Endothelial cell of umbilical vein (primary cell): ENCODE measurements at regions not wholly inside any gene's neighbourhood (a gene's known extent, or its start where the extent isn't known, plus 50 kb on each side); places are given as distances from the start of the nearest gene placed in this dataset.

Experiments used
- BruUV-seq: library from RNA; stranded (reverse); fragments of 400-500 nt; replicated peaks from 2 replicates; lab custom pipeline; 2021; lab: Mats Ljungman, UMichigan
- CTCF ChIA-PET: fragments of 300-600, 350-600 bp; sonication (Branson Sonifier 250); formaldehyde crosslinking; loops from one replicate; lab custom pipeline; 2021; ENCODE audit warnings: antibody characterized with exemption, inconsistent platforms; lab: Charles Lee
- POLR2A ChIA-PET: fragments of 300-600, 350-600 bp; sonication (Branson Sonifier 250); formaldehyde crosslinking; loops from one replicate; lab custom pipeline; 2021; ENCODE audit warnings: antibody characterized with exemption, inconsistent platforms; lab: Charles Lee
- DNase-seq: peaks from one replicate; pipeline ENCODE4 v3.0.0-alpha.2; 2011; ENCODE audit warnings: low read depth, low spot score
- FAIRE-seq: peaks from 2 replicates; lab custom pipeline; 2011; peaks lifted over from hg19 to GRCh38; lab: Jason Lieb, UNC
- H2AFZ ChIP-seq: 2 replicates; pipeline ENCODE4 v1.6.0; 2012; ENCODE audit warnings: low read depth, low read length, control low read depth, inconsistent platforms
- H3K27ac ChIP-seq: 2 replicates; pipeline ENCODE4 v1.5.1; 2011; ENCODE audit warnings: low read depth, mild to moderate bottlenecking, control low read depth, low read length, moderate library complexity; ENCODE audit not compliant: insufficient read depth
- H3K27me3 ChIP-seq, 2 experiments: 2 replicates each; pipeline versions ENCODE4 v1.6.0 to v1.6.1; 2011; ENCODE audit warnings: low read length in 2 of 2, mixed read lengths in 1 of 2; ENCODE audit not compliant: control insufficient read depth in 2 of 2, insufficient read depth in 2 of 2
- H3K36me3 ChIP-seq, 2 experiments: 2 replicates in 1 of 2; 3 replicates in 1 of 2; pipeline ENCODE4 v1.5.1; 2011; ENCODE audit warnings: low read length in 2 of 2, mild to moderate bottlenecking in 1 of 2, moderate library complexity in 1 of 2; ENCODE audit not compliant: control insufficient read depth in 2 of 2, insufficient read depth in 2 of 2; ENCODE audit errors: extremely low read depth in 1 of 2
- H3K4me1 ChIP-seq: 3 replicates; pipeline ENCODE4 v1.5.1; 2011; ENCODE audit warnings: mild to moderate bottlenecking, low read length; ENCODE audit not compliant: control insufficient read depth, insufficient read depth; ENCODE audit errors: extremely low read depth
- H3K4me2 ChIP-seq: 2 replicates; pipeline ENCODE4 v1.6.1; 2011; ENCODE audit warnings: low read length, control low read depth, mixed read lengths; ENCODE audit not compliant: insufficient read depth
- H3K4me3 ChIP-seq, 3 experiments: fragments of 200-600 bp in 1 of 3; sonication (generic), shearing (Covaris generic) in 1 of 3; replicated peaks in 1 of 3; 2 replicates each; pipeline ENCODE4 v1.5.1; 2011 to 2016; ENCODE audit warnings: control low read depth in 3 of 3, low read length in 3 of 3, mild to moderate bottlenecking in 2 of 3, inconsistent platforms in 1 of 3, low read depth in 1 of 3, moderate library complexity in 1 of 3; ENCODE audit not compliant: insufficient read depth in 1 of 3
- H3K79me2 ChIP-seq: 2 replicates; pipeline ENCODE4 v1.6.0; 2012; ENCODE audit warnings: low read length, inconsistent platforms; ENCODE audit not compliant: control insufficient read depth, insufficient read depth
- H3K9ac ChIP-seq: replicated peaks from 2 replicates; pipeline ENCODE3; 2011; ENCODE audit warnings: low read length, control low read depth; ENCODE audit not compliant: insufficient read depth; ENCODE audit errors: extremely low read depth
- H3K9me1 ChIP-seq: replicated peaks from 3 replicates; pipeline ENCODE4 v1.6.0; 2011; ENCODE audit warnings: mild to moderate bottlenecking, low read length; ENCODE audit not compliant: control insufficient read depth, insufficient read depth; ENCODE audit errors: extremely low read depth
- H3K9me3 ChIP-seq: replicated peaks from 2 replicates; pipeline ENCODE4 v1.5.1; 2012; ENCODE audit warnings: low read length, inconsistent platforms; ENCODE audit not compliant: control insufficient read depth, insufficient read depth
- H4K20me1 ChIP-seq: replicated peaks from 2 replicates; pipeline ENCODE3; 2011; ENCODE audit warnings: mild to moderate bottlenecking, low read length; ENCODE audit not compliant: control insufficient read depth, insufficient read depth; ENCODE audit errors: extremely low read depth
- CTCF ChIP-seq, 2 donors: IDR thresholded peaks; 1 replicate in 1 of 2; 2 replicates in 1 of 2; pipeline ENCODE4 v1.5.1; 2011; ENCODE audit warnings: low read length in 2 of 2, mild to moderate bottlenecking in 2 of 2, moderate library complexity in 2 of 2, control low read depth in 1 of 2, inconsistent platforms in 1 of 2, low read depth in 1 of 2; ENCODE audit not compliant: insufficient read depth in 1 of 2; ENCODE audit errors: extremely low read depth in 1 of 2
- EZH2 ChIP-seq: IDR thresholded peaks from 2 replicates; pipeline ENCODE4 v1.6.1; 2012; ENCODE audit warnings: borderline replicate concordance, low read depth, mild to moderate bottlenecking, moderate library complexity, low read length, inconsistent platforms; ENCODE audit not compliant: severe bottlenecking
- FOS ChIP-seq: IDR thresholded peaks from 2 replicates; pipeline ENCODE4 v1.6.1; 2011; ENCODE audit warnings: mild to moderate bottlenecking, low read length, moderate library complexity, borderline replicate concordance; ENCODE audit not compliant: insufficient read depth
- GATA2 ChIP-seq: IDR thresholded peaks from 2 replicates; pipeline ENCODE4 v1.7.0; 2011; ENCODE audit warnings: low read depth, mild to moderate bottlenecking, moderate library complexity, mixed read lengths, low read length; ENCODE audit not compliant: insufficient read length, insufficient read depth
- JUN ChIP-seq: IDR thresholded peaks from 2 replicates; pipeline ENCODE4 v1.6.1; 2011; ENCODE audit warnings: borderline replicate concordance, low read depth; ENCODE audit not compliant: insufficient read length, insufficient read depth
- MAX ChIP-seq: IDR thresholded peaks from 2 replicates; pipeline ENCODE4 v1.6.1; 2011; ENCODE audit not compliant: insufficient read depth, insufficient read length
- MYC ChIP-seq: IDR thresholded peaks from one replicate; pipeline ENCODE4 v1.6.1; 2011; ENCODE audit warnings: mild to moderate bottlenecking, low read depth, low read length
- POLR2A ChIP-seq: IDR thresholded peaks from 2 replicates; pipeline ENCODE4 v1.6.1; 2012; ENCODE audit warnings: low read depth, mild to moderate bottlenecking, control low read depth, low read length
- POLR2AphosphoS5 ChIP-seq: IDR thresholded peaks from 2 replicates; pipeline ENCODE4 v1.6.1; 2012; ENCODE audit warnings: low read depth, mild to moderate bottlenecking, control low read depth, low read length, moderate library complexity; ENCODE audit not compliant: insufficient read depth
- dilution Hi-C: fragments of 300-500 bp; cut with MboI; formaldehyde crosslinking; loops from one replicate; pipeline ENCODE4 v1.15.0; 2019; ENCODE audit warnings: low sequenced_read_pairs; ENCODE audit not compliant: extremely low pct_ligation_motif_present
- intact Hi-C: fragments of 100-400 bp; cut with micrococcal nuclease; formaldehyde crosslinking; loops from one replicate; pipeline ENCODE4 v1.10.0; 2022

GRCh38 chr4:23697722-23698121 is 192.1 kb downstream of the PPARGC1A start:
- Histone ChIP-seq H3K79me2 (no peaks in the 10 kb centered on the region), H3K9me3 (peaks cover 4% of the 10 kb centered on the region), H3K27ac (no peak overlapping the region), H3K27me3 (no peaks in the 10 kb centered on the region), H4K20me1 (no peaks in the 10 kb centered on the region), H3K4me3 (no peak overlapping the region), H3K4me2 (no peak overlapping the region), H2AFZ (no peak overlapping the region), H3K4me1 (no peaks in the 10 kb centered on the region), H3K36me3 (no peaks in the 10 kb centered on the region), H3K9me1 (no peaks in the 10 kb centered on the region), H3K9ac (no peak overlapping the region)
- intact Hi-C loops (no loop called here), dilution Hi-C loops (no loop called here)
- BruUV-seq, result no TSS peak
- DNase-seq (no peak), FAIRE-seq (no peak)
- TF ChIP-seq POLR2A (no peak), JUN (no peak), GATA2 (no peak), POLR2AphosphoS5 (no peak), FOS (no peak), CTCF (IDR thresholded peaks at IDR 0.05; ENCODE audit: extremely low read depth in 1 of 2, insufficient read depth in 1 of 2, low read depth in 1 of 2, low read length in 2 of 2) (no peak)
- ChIA-PET POLR2A (no interaction called here), CTCF (no interaction called here)

GRCh38 chr4:23697001-23697528 is 192.8 kb downstream of the PPARGC1A start:
- Histone ChIP-seq H3K36me3 (no peaks in the 10 kb centered on the region), H4K20me1 (no peaks in the 10 kb centered on the region), H3K9me3 (peaks cover 4% of the 10 kb centered on the region), H3K4me2 (no peak overlapping the region), H3K79me2 (no peaks in the 10 kb centered on the region), H3K9me1 (no peaks in the 10 kb centered on the region), H3K4me1 (no peaks in the 10 kb centered on the region), H3K27me3 (no peaks in the 10 kb centered on the region), H3K9ac (no peak overlapping the region), H3K4me3 (no peak overlapping the region), H3K27ac (no peak overlapping the region), H2AFZ (no peak overlapping the region)
- POLR2A ChIA-PET, result no interaction called here
- BruUV-seq, result no TSS peak
- FAIRE-seq (no peak), DNase-seq (no peak)
- CTCF ChIA-PET, result no interaction called here
- no peak for TF ChIP-seq EZH2
- no peak for TF ChIP-seq POLR2A
- TF ChIP-seq FOS, result no peak
- TF ChIP-seq JUN, result no peak
- TF ChIP-seq CTCF (IDR thresholded peaks at IDR 0.05; ENCODE audit: extremely low read depth in 1 of 2, insufficient read depth in 1 of 2, low read depth in 1 of 2, low read length in 2 of 2), result no peak
- no peak for TF ChIP-seq POLR2AphosphoS5
- no peak for TF ChIP-seq GATA2
- no peak for TF ChIP-seq MAX
- TF ChIP-seq MYC, result no peak
- dilution Hi-C loops (no loop called here), intact Hi-C loops (no loop called here)
